GM10248 (cell line): ENCODE measurements at regions not wholly inside any gene's neighbourhood (a gene's known extent, or its start where the extent isn't known, plus 50 kb on each side); places are given as distances from the start of the nearest gene placed in this dataset.
"Not testable (repeated sequence)": the region's sequence is repeated elsewhere in the genome, so short reads cannot be mapped to it uniquely, and the experiment has no call there.

ENCODE experiments used
- CTCF ChIA-PET: fragments of 300-600 bp; sonication (Branson Sonifier 250); formaldehyde crosslinking; extraction: SDS; loops from one replicate; lab custom pipeline; 2021; ENCODE audit warnings: antibody characterized with exemption; lab: Yijun Ruan, JAX
- POLR2A ChIA-PET: fragments of 350-650 bp; sonication (Branson Sonifier 250); formaldehyde crosslinking; extraction: SDS; loops from one replicate; lab custom pipeline; 2020; ENCODE audit warnings: antibody characterized with exemption; lab: Yijun Ruan, JAX
- DNase-seq: peaks from one replicate; pipeline ENCODE4 v3.0.0; 2012; ENCODE audit errors: extremely low spot score
- CTCF ChIP-seq: IDR thresholded peaks from 2 replicates; pipeline ENCODE4 v1.5.1; 2012; ENCODE audit warnings: mild to moderate bottlenecking, low read depth; ENCODE audit errors: extremely low read depth, missing control alignments, control extremely low read depth

DNA sequence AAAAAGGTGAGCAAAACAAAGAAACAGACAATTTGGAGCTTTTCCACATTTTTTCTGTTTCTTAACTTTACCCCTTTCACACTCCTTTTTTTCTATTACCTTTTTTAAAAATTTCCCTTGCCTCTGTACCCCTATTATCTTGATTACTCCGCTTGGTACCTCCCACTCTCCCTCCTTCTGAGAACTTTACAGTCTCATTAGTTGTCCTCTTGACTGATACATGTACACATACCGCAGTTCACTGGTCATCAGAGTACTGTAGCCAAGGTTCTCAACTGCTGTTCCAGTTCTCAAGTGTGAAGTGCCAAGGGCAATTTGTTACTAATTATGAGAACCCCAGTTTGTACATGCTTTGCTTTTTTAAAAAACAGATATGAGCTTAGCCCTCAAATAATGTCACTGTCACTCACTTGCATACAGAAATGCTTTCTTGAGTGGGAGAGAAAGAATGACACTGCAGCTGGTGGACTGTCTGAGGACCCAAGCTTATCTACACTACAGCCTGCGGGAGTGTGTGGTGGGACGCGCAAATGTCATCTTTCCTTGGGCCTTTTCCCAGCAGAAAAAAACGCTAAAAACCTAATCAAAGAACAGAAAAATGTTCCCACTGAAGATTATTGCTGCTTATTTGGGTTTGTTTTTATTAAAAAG is 160.8 kb downstream of the DISP1 start:
- no peak for TF ChIP-seq CTCF
- DNase-seq: no peak
- ChIA-PET POLR2A (no interaction called here), CTCF (interaction anchor here (1.4 to 1.7 kb wide), 2 partner anchors 72 to 114 kb away, joined by 3 to 4 read pairs; no protein-coding TSS in a partner anchor)

DNA sequence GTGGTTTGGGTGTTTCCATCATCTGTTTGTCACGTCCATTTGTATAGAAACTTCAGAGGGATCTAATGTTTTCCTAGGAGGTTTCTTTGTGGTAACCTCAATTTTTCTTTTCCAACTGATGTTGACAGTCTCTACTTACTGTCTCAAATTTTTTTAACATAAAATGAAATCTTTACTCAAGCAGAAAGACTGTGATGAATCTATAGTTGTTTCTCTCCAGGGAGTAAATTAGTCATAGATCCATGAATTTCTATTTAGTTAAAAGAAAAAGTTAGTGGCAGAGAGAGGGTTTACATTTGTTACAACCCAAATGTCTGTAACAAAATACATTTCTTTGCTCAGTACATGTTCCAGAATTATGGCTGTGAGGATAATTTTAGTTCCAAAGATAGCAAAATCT is 161.6 kb downstream of the DISP1 start:
- DNase-seq: no peak
- CTCF ChIA-PET: no interaction called here
- TF ChIP-seq CTCF: no peak
- POLR2A ChIA-PET: no interaction called here

DNA sequence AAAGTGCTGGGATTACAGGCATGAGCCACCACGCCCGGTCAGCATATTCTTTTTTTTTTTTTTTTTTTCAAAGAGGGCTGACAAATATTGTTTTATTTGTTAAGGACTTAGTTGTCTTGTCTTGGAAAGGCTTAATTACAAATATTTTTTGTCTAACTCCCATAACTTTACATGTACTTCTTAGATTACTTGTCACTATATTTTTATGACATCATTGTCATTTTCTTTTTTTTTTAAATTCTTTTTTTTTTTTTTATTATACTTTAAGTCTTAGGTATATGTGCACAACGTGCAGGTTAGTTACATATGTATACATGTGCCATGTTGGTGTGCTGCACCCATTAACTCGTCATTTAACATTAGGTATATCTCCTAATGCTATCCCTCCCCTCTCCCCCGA is 162.5 kb downstream of the DISP1 start:
- POLR2A ChIA-PET, CTCF ChIA-PET, DNase-seq: not testable (repeated sequence)

GRCh38 chr1:222979561-222979960 is 163.5 kb downstream of the TLR5 start:
- no peak for TF ChIP-seq CTCF
- DNase-seq: no peak
- ChIA-PET POLR2A (no interaction called here), CTCF (no interaction called here)

GRCh38 chr1:222987674-222988076 is 155.4 kb downstream of the TLR5 start:
- POLR2A ChIA-PET: no interaction called here
- TF ChIP-seq CTCF: no peak
- no peak for DNase-seq
- CTCF ChIA-PET: no interaction called here

- no peak for DNase-seq
- POLR2A ChIA-PET: no interaction called here
- CTCF ChIA-PET: interaction anchor here (1.0 to 1.1 kb wide), 2 partner anchors 19 to 132 kb away, joined by 3 read pairs; no protein-coding TSS in a partner anchor
- TF ChIP-seq CTCF: no peak
Observed at GRCh38 chr1:222989443-222989842, 153.6 kb downstream of the TLR5 start.

- no peak for TF ChIP-seq CTCF
- CTCF ChIA-PET: no interaction called here
- DNase-seq: no peak
- POLR2A ChIA-PET: no interaction called here
Observed at GRCh38 chr1:222991177-222991576, 151.9 kb downstream of the TLR5 start.
